CD14-positive monocyte (primary cell): ENCODE measurements at regions not wholly inside any gene's neighbourhood (a gene's known extent, or its start where the extent isn't known, plus 50 kb on each side); places are given as distances from the start of the nearest gene placed in this dataset.
A peak's percentile ranks its signal among the peaks of the same experiment; 100 is the strongest.
"Not testable (repeated sequence)": the region's sequence is repeated elsewhere in the genome, so short reads cannot be mapped to it uniquely, and the experiment has no call there.

Source experiments
- DNase-seq, 3 donors: peaks; one replicate each; pipeline ENCODE4 v3.0.0-alpha.2; 2011 to 2022
- H2AFZ ChIP-seq: 2 replicates; pipeline ENCODE4 v1.6.0; 2012; ENCODE audit warnings: mild to moderate bottlenecking, low read depth, low read length, inconsistent platforms; ENCODE audit not compliant: insufficient read depth, poor library complexity, severe bottlenecking
- H3K27ac ChIP-seq, 2 donors: 1 replicate in 1 of 2; 2 replicates in 1 of 2; pipeline ENCODE4 v1.5.1; 2012 to 2013; ENCODE audit warnings: low read length in 2 of 2, control low read depth in 1 of 2, inconsistent platforms in 1 of 2, low read depth in 1 of 2, mild to moderate bottlenecking in 1 of 2
- H3K27me3 ChIP-seq, 2 donors: one replicate each; pipeline versions ENCODE4 v1.6.0 to v1.6.1; 2011 to 2013; ENCODE audit warnings: low read length in 2 of 2; ENCODE audit not compliant: control insufficient read depth in 2 of 2, insufficient read depth in 2 of 2
- H3K36me3 ChIP-seq, 2 donors: replicated peaks in 1 of 2; 1 replicate in 1 of 2; 2 replicates in 1 of 2; pipeline versions ENCODE4 v1.5.1 to v1.6.1; 2012 to 2013; ENCODE audit warnings: low read length in 2 of 2, control low read depth in 1 of 2, inconsistent platforms in 1 of 2, mild to moderate bottlenecking in 1 of 2; ENCODE audit not compliant: insufficient read depth in 2 of 2, control insufficient read depth in 1 of 2
- H3K4me1 ChIP-seq, 2 donors: 1 replicate in 1 of 2; 2 replicates in 1 of 2; pipeline versions ENCODE4 v1.5.1 to v1.6.1; 2012 to 2013; ENCODE audit warnings: low read length in 2 of 2, control low read depth in 1 of 2, inconsistent platforms in 1 of 2, mild to moderate bottlenecking in 1 of 2, moderate library complexity in 1 of 2; ENCODE audit not compliant: insufficient read depth in 2 of 2, control insufficient read depth in 1 of 2
- H3K4me2 ChIP-seq: replicated peaks from 2 replicates; pipeline ENCODE3; 2012; ENCODE audit warnings: low read length, moderate library complexity, mild to moderate bottlenecking; ENCODE audit not compliant: poor library complexity, severe bottlenecking; ENCODE audit errors: extremely low read depth
- H3K4me3 ChIP-seq, 3 experiments: fragments of 200-600 bp in 1 of 3; sonication (generic) in 1 of 3; replicated peaks in 1 of 3; 1 replicate in 2 of 3; 2 replicates in 1 of 3; pipeline ENCODE4 v1.5.1; 2011 to 2013; ENCODE audit warnings: low read length in 3 of 3, mild to moderate bottlenecking in 3 of 3, control low read depth in 2 of 3, low read depth in 2 of 3, inconsistent platforms in 1 of 3, moderate library complexity in 1 of 3
- H3K79me2 ChIP-seq: 2 replicates; pipeline ENCODE4 v1.6.0; 2012; ENCODE audit warnings: mild to moderate bottlenecking, control low read depth, inconsistent platforms, low read length, moderate library complexity; ENCODE audit not compliant: insufficient read depth
- H3K9ac ChIP-seq: 2 replicates; pipeline ENCODE4 v1.6.0; 2017; ENCODE audit warnings: low read length, mild to moderate bottlenecking; ENCODE audit not compliant: insufficient read depth, poor library complexity, severe bottlenecking
- H3K9me3 ChIP-seq, 2 donors: replicated peaks in 1 of 2; 1 replicate in 1 of 2; 2 replicates in 1 of 2; pipeline versions ENCODE4 v1.5.1 to v1.6.1; 2012 to 2013; ENCODE audit warnings: low read length in 2 of 2, control low read depth in 1 of 2; ENCODE audit not compliant: control insufficient read depth in 1 of 2, insufficient read depth in 1 of 2
- H4K20me1 ChIP-seq: 2 replicates; pipeline ENCODE4 v1.6.0; 2012; ENCODE audit warnings: mild to moderate bottlenecking, low read length, control low read depth, moderate library complexity; ENCODE audit not compliant: insufficient read depth
- H3K27ac Mint-ChIP-seq, 7 donors: one replicate each; pipeline ENCODE4 v1.8.0; 2020; ENCODE audit warnings: mild to moderate bottlenecking in 7 of 7, mixed read lengths in 7 of 7, moderate library complexity in 6 of 7, inconsistent platforms in 2 of 7
- H3K27me3 Mint-ChIP-seq, 3 donors: one replicate each; pipeline ENCODE4 v1.8.0; 2021 to 2022; ENCODE audit warnings: low read depth in 3 of 3, mild to moderate bottlenecking in 3 of 3, mixed read lengths in 3 of 3, moderate library complexity in 3 of 3, inconsistent platforms in 1 of 3
- H3K36me3 Mint-ChIP-seq, 2 donors: one replicate each; pipeline ENCODE4 v1.8.0; 2020; ENCODE audit warnings: mixed read lengths in 2 of 2, inconsistent platforms in 1 of 2, mild to moderate bottlenecking in 1 of 2
- H3K4me1 Mint-ChIP-seq: one replicate; pipeline ENCODE4 v1.8.0; 2020; ENCODE audit warnings: mild to moderate bottlenecking, mixed read lengths
- H3K4me3 Mint-ChIP-seq, 2 donors: one replicate each; pipeline ENCODE4 v1.8.0; 2020; ENCODE audit warnings: mild to moderate bottlenecking in 2 of 2, mixed read lengths in 2 of 2, moderate library complexity in 1 of 2
- H3K9me3 Mint-ChIP-seq, 7 donors: one replicate each; pipeline ENCODE4 v1.8.0; 2020 to 2022; ENCODE audit warnings: mixed read lengths in 7 of 7, mild to moderate bottlenecking in 6 of 7, moderate library complexity in 6 of 7, inconsistent platforms in 2 of 7
- WGBS: methylation state at CpG from one replicate; pipeline ENCODE4 v1.1.5; 2013; ENCODE audit warnings: missing lambda C conversion rate; ENCODE audit not compliant: insufficient coverage; 5-methylcytosine and 5-hydroxymethylcytosine counted together
- intact Hi-C, 2 donors: fragments of 100-400 bp; cut with micrococcal nuclease; formaldehyde crosslinking; loops; one replicate each; pipeline versions ENCODE4 v1.15.0 to v1.15.1; 2023
- TF ChIP-seq, protein P1 (sequence below): fragments of 200-600 bp; IDR thresholded peaks from one replicate; pipeline ENCODE4 v1.8.0; 2022; ENCODE audit warnings: antibody characterized with exemption, mild to moderate bottlenecking

DNA sequence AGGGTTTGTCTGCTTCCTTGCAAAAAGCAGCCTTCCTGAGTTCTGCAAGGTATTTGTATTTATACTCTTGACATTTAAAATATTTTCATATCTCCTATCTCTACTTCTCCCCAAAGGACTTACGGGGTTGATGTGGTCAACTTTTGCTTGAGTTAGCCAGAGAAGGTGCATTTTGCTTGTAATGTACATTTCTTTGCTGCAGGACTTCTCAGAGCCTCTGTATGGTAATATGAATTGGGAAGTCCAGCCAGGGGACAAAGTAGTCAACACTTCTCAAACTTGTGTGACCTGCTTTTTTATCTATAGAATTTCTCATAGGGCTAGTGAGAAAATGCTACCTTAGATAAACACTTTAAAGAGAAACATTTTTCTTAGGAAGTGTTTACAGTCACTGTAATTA is 148.2 kb upstream of the LRIG1 start:
- TF ChIP-seq, protein P1, sequence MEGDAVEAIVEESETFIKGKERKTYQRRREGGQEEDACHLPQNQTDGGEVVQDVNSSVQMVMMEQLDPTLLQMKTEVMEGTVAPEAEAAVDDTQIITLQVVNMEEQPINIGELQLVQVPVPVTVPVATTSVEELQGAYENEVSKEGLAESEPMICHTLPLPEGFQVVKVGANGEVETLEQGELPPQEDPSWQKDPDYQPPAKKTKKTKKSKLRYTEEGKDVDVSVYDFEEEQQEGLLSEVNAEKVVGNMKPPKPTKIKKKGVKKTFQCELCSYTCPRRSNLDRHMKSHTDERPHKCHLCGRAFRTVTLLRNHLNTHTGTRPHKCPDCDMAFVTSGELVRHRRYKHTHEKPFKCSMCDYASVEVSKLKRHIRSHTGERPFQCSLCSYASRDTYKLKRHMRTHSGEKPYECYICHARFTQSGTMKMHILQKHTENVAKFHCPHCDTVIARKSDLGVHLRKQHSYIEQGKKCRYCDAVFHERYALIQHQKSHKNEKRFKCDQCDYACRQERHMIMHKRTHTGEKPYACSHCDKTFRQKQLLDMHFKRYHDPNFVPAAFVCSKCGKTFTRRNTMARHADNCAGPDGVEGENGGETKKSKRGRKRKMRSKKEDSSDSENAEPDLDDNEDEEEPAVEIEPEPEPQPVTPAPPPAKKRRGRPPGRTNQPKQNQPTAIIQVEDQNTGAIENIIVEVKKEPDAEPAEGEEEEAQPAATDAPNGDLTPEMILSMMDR = no peak
- H3K27me3 ChIP-seq = no peaks in the 10 kb centered on the region
- peaks cover 5 to 18% (median 12%) of the 10 kb centered on the region in 7 donors for H3K9me3 Mint-ChIP-seq
- no CpG with 5 or more reads among the region's 1 CpG for WGBS
- no peaks in the 10 kb centered on the region for H4K20me1 ChIP-seq
- no peak overlapping the region for H3K4me3 Mint-ChIP-seq
- H3K4me3 ChIP-seq = no peak overlapping the region
- no peak overlapping the region for H2AFZ ChIP-seq
- no peak overlapping the region for H3K9ac ChIP-seq
- H3K79me2 ChIP-seq = no peaks in the 10 kb centered on the region
- no peak overlapping the region for H3K4me2 ChIP-seq
- H3K36me3 ChIP-seq = no peaks in the 10 kb centered on the region
- H3K27ac Mint-ChIP-seq = no peak overlapping the region
- no peak for DNase-seq
- peaks cover 3 to 8% of the 10 kb centered on the region in 2 donors for H3K9me3 ChIP-seq
- no peak overlapping the region for H3K27ac ChIP-seq
- intact Hi-C loops = no loop called here
- H3K4me1 Mint-ChIP-seq = peaks cover 8% of the 10 kb centered on the region
- H3K4me1 ChIP-seq = peaks cover 5 to 7% of the 10 kb centered on the region in 2 donors
- no peaks in the 10 kb centered on the region for H3K36me3 Mint-ChIP-seq
- H3K27me3 Mint-ChIP-seq = peaks cover 3 to 7% (median 5%) of the 10 kb centered on the region in 3 donors

DNA sequence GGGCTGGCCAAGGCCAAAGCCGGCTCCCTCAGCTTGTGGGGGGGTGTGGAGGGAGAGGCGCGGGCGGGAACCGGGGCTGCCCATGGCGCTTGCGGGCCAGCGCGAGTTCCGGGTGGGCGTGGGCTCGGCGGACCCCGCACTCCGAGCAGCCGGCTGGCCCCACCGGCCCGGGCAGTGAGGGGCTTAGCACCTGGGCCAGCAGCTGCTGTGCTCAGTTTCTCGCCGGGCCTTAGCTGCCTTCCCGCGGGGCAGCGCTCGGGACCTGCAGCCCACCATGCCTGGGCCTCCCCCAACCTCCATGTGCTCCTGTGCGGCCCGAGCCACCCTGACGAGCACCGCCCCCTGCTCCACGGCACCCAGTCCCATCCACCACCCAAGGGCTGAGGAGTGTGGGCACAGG is 150.7 kb upstream of the LRIG1 start:
- DNase-seq, H3K27me3 ChIP-seq, intact Hi-C loops, H3K27me3 Mint-ChIP-seq, H3K4me2 ChIP-seq, H3K9ac ChIP-seq, H3K4me1 ChIP-seq, H3K27ac Mint-ChIP-seq, H3K4me1 Mint-ChIP-seq, H2AFZ ChIP-seq, H3K4me3 ChIP-seq, H3K79me2 ChIP-seq, H3K9me3 ChIP-seq, H3K27ac ChIP-seq, H3K36me3 ChIP-seq, H3K4me3 Mint-ChIP-seq, H4K20me1 ChIP-seq, H3K36me3 Mint-ChIP-seq: not testable (repeated sequence)
- peaks cover 3 to 13% (median 6%) of the 10 kb centered on the region in 7 donors for H3K9me3 Mint-ChIP-seq
- 100% methylated on average over 16 of the region's 29 CpGs for WGBS

DNA sequence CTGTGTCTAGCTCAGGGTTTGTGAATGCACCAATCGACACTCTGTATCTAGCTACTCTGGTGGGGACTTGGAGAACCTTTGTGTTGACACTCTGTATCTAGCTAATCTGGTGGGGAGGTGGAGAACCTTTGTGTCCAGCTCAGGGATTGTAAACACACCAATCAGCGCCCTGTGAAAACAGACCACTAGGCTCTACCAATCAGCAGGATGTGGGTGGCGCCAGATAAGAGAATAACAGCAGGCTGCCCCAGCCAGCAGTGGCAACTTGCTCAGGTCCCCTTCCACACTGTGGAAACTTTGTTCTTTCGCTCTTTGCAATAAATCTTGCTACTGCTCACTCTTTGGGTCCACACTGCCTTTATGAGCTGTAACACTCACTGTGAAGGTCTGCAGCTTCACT is 151.3 kb upstream of the LRIG1 start:
- H3K79me2 ChIP-seq, intact Hi-C loops, H3K9ac ChIP-seq, H3K9me3 ChIP-seq, H3K27me3 ChIP-seq, H4K20me1 ChIP-seq, H3K4me3 ChIP-seq, H3K4me1 Mint-ChIP-seq, H3K36me3 ChIP-seq, DNase-seq, H3K9me3 Mint-ChIP-seq, H3K4me1 ChIP-seq, H3K27ac Mint-ChIP-seq, H3K4me2 ChIP-seq, H3K36me3 Mint-ChIP-seq, H2AFZ ChIP-seq, H3K27me3 Mint-ChIP-seq, H3K27ac ChIP-seq: not testable (repeated sequence)
- WGBS = no CpG with 5 or more reads among the region's 4 CpGs
- peak overlapping the region in 1 of 2 donors; percentile 44 for H3K4me3 Mint-ChIP-seq
